HG03045 (cell line): ENCODE measurements at regions not wholly inside any gene's neighbourhood (a gene's known extent, or its start where the extent isn't known, plus 50 kb on each side); places are given as distances from the start of the nearest gene placed in this dataset.
"Not testable (repeated sequence)": the region's sequence is repeated elsewhere in the genome, so short reads cannot be mapped to it uniquely, and the experiment has no call there.

Experiments used
- ATAC-seq: cut with Tn5 transposase; IDR thresholded peaks from one replicate; pipeline ENCODE4 v1.9.1; 2021; ENCODE audit warnings: mild to moderate bottlenecking, moderate library complexity; ENCODE audit not compliant: unreplicated experiment

GRCh38 chr4:118502967-118503366 lies 150.2 kb upstream of the PRSS12 start:
- ATAC-seq, result not testable (repeated sequence)

GRCh38 chr4:118504927-118505326 lies 152.1 kb upstream of the PRSS12 start:
- not testable (repeated sequence) for ATAC-seq

- not testable (repeated sequence) for ATAC-seq
Measured at GRCh38 chr4:118505491-118505890, 152.7 kb upstream of the PRSS12 start.

- not testable (repeated sequence) for ATAC-seq
Measured at GRCh38 chr4:118512870-118513269, 160.1 kb upstream of the PRSS12 start.

- ATAC-seq, result not testable (repeated sequence)
Measured at GRCh38 chr4:118514332-118514731, 161.5 kb upstream of the PRSS12 start.

GRCh38 chr4:118516107-118516506 lies 163.3 kb upstream of the PRSS12 start:
- not testable (repeated sequence) for ATAC-seq

- not testable (repeated sequence) for ATAC-seq
Measured at GRCh38 chr4:118530107-118530506, 155.1 kb upstream of the METTL14 start.

GRCh38 chr4:118531947-118532346 lies 153.2 kb upstream of the METTL14 start:
- not testable (repeated sequence) for ATAC-seq

GRCh38 chr4:118535788-118536187 lies 149.4 kb upstream of the METTL14 start:
- not testable (repeated sequence) for ATAC-seq

- ATAC-seq, result not testable (repeated sequence)
Measured at GRCh38 chr4:118539412-118540077, 145.6 kb upstream of the METTL14 start.

- not testable (repeated sequence) for ATAC-seq
Measured at GRCh38 chr4:118556576-118556975, 128.6 kb upstream of the METTL14 start.

GRCh38 chr4:118557298-118557851 lies 127.8 kb upstream of the METTL14 start:
- no peak for ATAC-seq

- ATAC-seq, result not testable (repeated sequence)
Measured at GRCh38 chr4:118558188-118558587, 127.0 kb upstream of the METTL14 start.

GRCh38 chr4:118561559-118561958 lies 123.6 kb upstream of the METTL14 start:
- ATAC-seq, result not testable (repeated sequence)

GRCh38 chr4:118566003-118566513 lies 119.1 kb upstream of the METTL14 start:
- not testable (repeated sequence) for ATAC-seq

GRCh38 chr4:118572991-118573390 lies 112.2 kb upstream of the METTL14 start:
- ATAC-seq, result not testable (repeated sequence)

GRCh38 chr4:118574251-118574913 lies 110.8 kb upstream of the METTL14 start:
- not testable (repeated sequence) for ATAC-seq

GRCh38 chr4:118575057-118575456 lies 110.1 kb upstream of the METTL14 start:
- ATAC-seq, result not testable (repeated sequence)

- ATAC-seq, result not testable (repeated sequence)
Measured at GRCh38 chr4:118575726-118576125, 109.5 kb upstream of the METTL14 start.

- ATAC-seq, result not testable (repeated sequence)
Measured at GRCh38 chr4:118576709-118577219, 108.4 kb upstream of the METTL14 start.

- ATAC-seq, result no peak
Measured at GRCh38 chr4:118585015-118585414, 100.2 kb upstream of the METTL14 start.
